ENCODE measurements at regions not wholly inside any gene's neighbourhood (a gene's known extent, or its start where the extent isn't known, plus 50 kb on each side); places are given as distances from the start of the nearest gene placed in this dataset.

DNA sequence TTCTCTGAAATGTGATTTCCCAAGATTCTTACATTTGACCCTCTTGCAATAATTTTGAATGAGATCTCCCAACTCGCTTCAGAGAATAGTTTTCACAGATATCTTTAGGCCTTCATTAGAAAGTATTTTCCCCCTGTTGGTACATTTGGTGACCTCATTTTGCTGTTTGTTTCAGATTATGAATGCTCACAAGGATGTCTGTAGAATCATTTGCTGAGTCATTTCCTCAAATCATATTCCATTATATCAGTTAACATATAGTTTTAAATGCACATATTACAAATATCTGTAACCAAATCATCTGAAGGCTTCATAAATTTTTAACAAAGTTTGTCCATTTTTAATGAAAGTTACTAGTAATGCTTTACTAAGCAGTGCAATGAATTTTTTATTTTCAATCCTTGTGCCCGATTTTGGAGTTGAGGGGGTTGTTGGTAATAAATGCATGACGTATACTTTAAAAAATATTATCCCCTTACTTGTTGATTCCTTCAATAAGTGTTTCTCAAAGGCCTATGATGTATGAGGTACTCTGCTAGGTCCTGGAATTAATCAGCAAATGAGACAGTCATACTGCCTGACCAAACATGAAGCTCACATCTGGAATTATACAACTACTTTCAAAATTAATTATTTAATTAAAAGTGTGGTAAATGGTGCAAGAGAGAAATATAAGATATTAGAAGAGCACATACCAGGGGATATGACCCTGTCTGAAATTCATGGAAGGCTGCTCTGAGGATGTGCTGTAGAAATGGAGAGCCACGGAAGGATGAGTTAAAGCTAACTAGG is 126.9 kb upstream of the RAP1B start:
- TF ChIP-seq POLR2A (IDR thresholded peaks at IDR 0.05), result no peak
- TF ChIP-seq, protein P1, sequence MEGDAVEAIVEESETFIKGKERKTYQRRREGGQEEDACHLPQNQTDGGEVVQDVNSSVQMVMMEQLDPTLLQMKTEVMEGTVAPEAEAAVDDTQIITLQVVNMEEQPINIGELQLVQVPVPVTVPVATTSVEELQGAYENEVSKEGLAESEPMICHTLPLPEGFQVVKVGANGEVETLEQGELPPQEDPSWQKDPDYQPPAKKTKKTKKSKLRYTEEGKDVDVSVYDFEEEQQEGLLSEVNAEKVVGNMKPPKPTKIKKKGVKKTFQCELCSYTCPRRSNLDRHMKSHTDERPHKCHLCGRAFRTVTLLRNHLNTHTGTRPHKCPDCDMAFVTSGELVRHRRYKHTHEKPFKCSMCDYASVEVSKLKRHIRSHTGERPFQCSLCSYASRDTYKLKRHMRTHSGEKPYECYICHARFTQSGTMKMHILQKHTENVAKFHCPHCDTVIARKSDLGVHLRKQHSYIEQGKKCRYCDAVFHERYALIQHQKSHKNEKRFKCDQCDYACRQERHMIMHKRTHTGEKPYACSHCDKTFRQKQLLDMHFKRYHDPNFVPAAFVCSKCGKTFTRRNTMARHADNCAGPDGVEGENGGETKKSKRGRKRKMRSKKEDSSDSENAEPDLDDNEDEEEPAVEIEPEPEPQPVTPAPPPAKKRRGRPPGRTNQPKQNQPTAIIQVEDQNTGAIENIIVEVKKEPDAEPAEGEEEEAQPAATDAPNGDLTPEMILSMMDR (IDR thresholded peaks at IDR 0.05 in 4 of 5, conservative IDR thresholded peaks at IDR 0.05 in 1 of 5), result no peak
